Nephron (organoid): ENCODE measurements at regions not wholly inside any gene's neighbourhood (a gene's known extent, or its start where the extent isn't known, plus 50 kb on each side); places are given as distances from the start of the nearest gene placed in this dataset.

Source experiments
- H3K27ac Mint-ChIP-seq, 3 experiments: 2 replicates each; pipeline ENCODE4 v1.8.0; 2020; ENCODE audit warnings: mixed read lengths in 3 of 3, mild to moderate bottlenecking in 2 of 3, moderate library complexity in 1 of 3
- H3K27me3 Mint-ChIP-seq: 2 replicates; pipeline ENCODE4 v1.8.0; 2021; ENCODE audit warnings: low read depth, mild to moderate bottlenecking, moderate library complexity, mixed read lengths
- H3K36me3 Mint-ChIP-seq: 2 replicates; pipeline ENCODE4 v1.8.0; 2020; ENCODE audit warnings: low read depth, mixed read lengths
- H3K4me1 Mint-ChIP-seq: 2 replicates; pipeline ENCODE4 v1.8.0; 2020; ENCODE audit warnings: mixed read lengths
- H3K4me3 Mint-ChIP-seq, 3 experiments: 2 replicates each; pipeline ENCODE4 v1.8.0; 2020; ENCODE audit warnings: mild to moderate bottlenecking in 3 of 3, mixed read lengths in 3 of 3, moderate library complexity in 2 of 3
- H3K9me3 Mint-ChIP-seq: 2 replicates; pipeline ENCODE4 v1.8.0; 2020; ENCODE audit warnings: mixed read lengths
- CTCF ChIP-seq, 3 experiments: fragments of 200-600 bp; sonication (generic); IDR thresholded peaks; one replicate each; pipeline ENCODE4 v1.5.0; 2021; ENCODE audit warnings: antibody characterized with exemption in 3 of 3; ENCODE audit not compliant: unreplicated experiment in 3 of 3

GRCh38 chr9:87792831-87793288, 66.9 kb downstream of the CTSL start:
- Mint-ChIP-seq H3K27ac (no peak overlapping the region), H3K9me3 (no peaks in the 10 kb centered on the region), H3K27me3 (peaks cover 3% of the 10 kb centered on the region), H3K4me3 (no peak overlapping the region), H3K36me3 (no peaks in the 10 kb centered on the region), H3K4me1 (no peaks in the 10 kb centered on the region)
- no peak for TF ChIP-seq CTCF (IDR thresholded peaks at IDR 0.05; ENCODE audit: unreplicated experiment in 3 of 3)

GRCh38 chr9:87793292-87793691, 67.4 kb downstream of the CTSL start:
- H3K36me3 Mint-ChIP-seq: no peaks in the 10 kb centered on the region
- no peak overlapping the region for H3K27ac Mint-ChIP-seq
- TF ChIP-seq CTCF (IDR thresholded peaks at IDR 0.05; ENCODE audit: unreplicated experiment in 3 of 3): no peak
- H3K4me3 Mint-ChIP-seq: no peak overlapping the region
- no peaks in the 10 kb centered on the region for H3K4me1 Mint-ChIP-seq
- H3K27me3 Mint-ChIP-seq: peaks cover 3% of the 10 kb centered on the region
- H3K9me3 Mint-ChIP-seq: no peaks in the 10 kb centered on the region

GRCh38 chr9:87795178-87795577, 69.3 kb downstream of the CTSL start:
- H3K4me3 Mint-ChIP-seq: no peak overlapping the region
- no peaks in the 10 kb centered on the region for H3K4me1 Mint-ChIP-seq
- TF ChIP-seq CTCF (IDR thresholded peaks at IDR 0.05; ENCODE audit: unreplicated experiment in 3 of 3): no peak
- H3K36me3 Mint-ChIP-seq: no peaks in the 10 kb centered on the region
- H3K9me3 Mint-ChIP-seq: no peaks in the 10 kb centered on the region
- H3K27me3 Mint-ChIP-seq: peaks cover 6% of the 10 kb centered on the region
- H3K27ac Mint-ChIP-seq: no peak overlapping the region

- TF ChIP-seq CTCF (IDR thresholded peaks at IDR 0.05; ENCODE audit: unreplicated experiment in 3 of 3): no peak
- Mint-ChIP-seq H3K27ac (peak overlapping the region in 1 of 3 experiments; percentile 46), H3K4me1 (no peaks in the 10 kb centered on the region), H3K4me3 (no peak overlapping the region), H3K27me3 (peaks cover 11% of the 10 kb centered on the region), H3K9me3 (no peaks in the 10 kb centered on the region), H3K36me3 (no peaks in the 10 kb centered on the region)
These were observed 70.3 kb downstream of the CTSL start for GRCh38 chr9:87796196-87796595.

GRCh38 chr9:87798261-87798833, 72.4 kb downstream of the CTSL start:
- Mint-ChIP-seq H3K4me1 (no peaks in the 10 kb centered on the region), H3K36me3 (no peaks in the 10 kb centered on the region), H3K9me3 (no peaks in the 10 kb centered on the region), H3K27ac (peak overlapping the region in 1 of 3 experiments; percentile 40), H3K4me3 (no peak overlapping the region), H3K27me3 (peaks cover 8% of the 10 kb centered on the region)
- no peak for TF ChIP-seq CTCF (IDR thresholded peaks at IDR 0.05; ENCODE audit: unreplicated experiment in 3 of 3)

GRCh38 chr9:87799503-87799902, 73.6 kb downstream of the CTSL start:
- Mint-ChIP-seq H3K36me3 (no peaks in the 10 kb centered on the region), H3K4me1 (no peaks in the 10 kb centered on the region), H3K9me3 (no peaks in the 10 kb centered on the region), H3K27me3 (peaks cover 8% of the 10 kb centered on the region), H3K4me3 (no peak overlapping the region), H3K27ac (no peak overlapping the region)
- TF ChIP-seq CTCF (IDR thresholded peaks at IDR 0.05; ENCODE audit: unreplicated experiment in 3 of 3): no peak
